Loucy (cell line): ENCODE measurements at regions not wholly inside any gene's neighbourhood (a gene's known extent, or its start where the extent isn't known, plus 50 kb on each side); places are given as distances from the start of the nearest gene placed in this dataset.

Source experiments
- EZH2phosphoT487 ChIP-seq: fragments of 200-600 bp; IDR thresholded peaks from 2 replicates; pipeline ENCODE4 v1.6.1; 2018; ENCODE audit warnings: antibody characterized with exemption, mild to moderate bottlenecking, moderate library complexity, borderline replicate concordance
- TF ChIP-seq, protein P1 (sequence below): fragments of 200-600 bp; sonication (generic); conservative IDR thresholded peaks from 2 replicates; pipeline ENCODE4 v1.5.1; 2014; ENCODE audit warnings: mild to moderate bottlenecking, antibody characterized with exemption, low read length

- TF ChIP-seq, protein P1, sequence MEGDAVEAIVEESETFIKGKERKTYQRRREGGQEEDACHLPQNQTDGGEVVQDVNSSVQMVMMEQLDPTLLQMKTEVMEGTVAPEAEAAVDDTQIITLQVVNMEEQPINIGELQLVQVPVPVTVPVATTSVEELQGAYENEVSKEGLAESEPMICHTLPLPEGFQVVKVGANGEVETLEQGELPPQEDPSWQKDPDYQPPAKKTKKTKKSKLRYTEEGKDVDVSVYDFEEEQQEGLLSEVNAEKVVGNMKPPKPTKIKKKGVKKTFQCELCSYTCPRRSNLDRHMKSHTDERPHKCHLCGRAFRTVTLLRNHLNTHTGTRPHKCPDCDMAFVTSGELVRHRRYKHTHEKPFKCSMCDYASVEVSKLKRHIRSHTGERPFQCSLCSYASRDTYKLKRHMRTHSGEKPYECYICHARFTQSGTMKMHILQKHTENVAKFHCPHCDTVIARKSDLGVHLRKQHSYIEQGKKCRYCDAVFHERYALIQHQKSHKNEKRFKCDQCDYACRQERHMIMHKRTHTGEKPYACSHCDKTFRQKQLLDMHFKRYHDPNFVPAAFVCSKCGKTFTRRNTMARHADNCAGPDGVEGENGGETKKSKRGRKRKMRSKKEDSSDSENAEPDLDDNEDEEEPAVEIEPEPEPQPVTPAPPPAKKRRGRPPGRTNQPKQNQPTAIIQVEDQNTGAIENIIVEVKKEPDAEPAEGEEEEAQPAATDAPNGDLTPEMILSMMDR: no peak
- no peak for TF ChIP-seq EZH2phosphoT487
These were observed 99.7 kb upstream of the TMEM168 start for GRCh38 chr7:112889834-112890438.
